OCI-LY3 (cell line): ENCODE measurements at regions not wholly inside any gene's neighbourhood (a gene's known extent, or its start where the extent isn't known, plus 50 kb on each side); places are given as distances from the start of the nearest gene placed in this dataset.

Experiments
- EZH2phosphoT487 ChIP-seq: fragments of 200-600 bp; shearing (Covaris generic); IDR thresholded peaks from 2 replicates; pipeline ENCODE4 v1.6.1; 2018; ENCODE audit warnings: antibody characterized with exemption, mixed run types, low read depth
- TF ChIP-seq, protein P1 (sequence below): fragments of 200-600, 300-600 bp; sonication (generic); IDR thresholded peaks from 2 replicates; pipeline ENCODE4 v1.5.1; 2014; ENCODE audit warnings: antibody characterized with exemption, low read length, low read depth

DNA sequence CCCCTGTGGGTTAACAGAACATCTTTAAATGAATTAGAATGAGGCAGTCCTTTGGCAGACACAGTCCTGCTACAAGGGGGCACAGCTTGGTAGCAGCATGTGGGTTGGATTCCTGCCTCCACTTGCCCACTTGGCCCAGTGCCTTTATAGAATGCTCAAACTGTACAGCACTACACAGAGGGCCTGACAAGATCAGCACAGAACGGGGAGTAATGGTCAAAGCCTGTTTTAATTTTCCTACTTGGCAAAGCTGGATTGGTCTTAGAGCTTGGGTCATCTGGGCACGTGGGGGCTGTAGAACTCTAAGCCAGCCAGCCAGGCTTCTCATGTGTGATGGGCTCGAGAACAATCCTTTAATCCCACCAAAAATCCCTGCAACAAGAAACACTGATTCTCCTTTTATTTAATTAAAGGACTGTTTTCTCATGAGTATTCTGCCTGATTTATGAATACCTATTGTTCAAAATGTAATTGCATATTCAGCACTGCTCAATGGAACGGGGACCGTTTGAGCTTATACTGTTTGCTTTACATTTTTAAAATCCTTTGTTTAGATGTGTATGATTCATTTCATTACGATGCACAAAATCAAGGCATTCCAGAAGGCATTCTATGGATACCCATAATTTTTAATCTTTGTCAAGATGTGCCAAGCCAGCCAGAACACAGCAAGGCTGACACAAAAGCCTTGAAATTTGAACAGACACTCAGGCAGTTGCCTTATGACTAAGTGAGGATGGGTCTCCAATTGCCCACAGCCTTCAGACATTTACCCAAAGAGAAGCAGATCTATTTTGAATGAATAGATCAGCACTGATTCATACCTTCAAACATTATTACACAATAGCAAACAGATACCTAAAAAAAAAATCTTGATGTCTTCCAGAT is 249.3 kb upstream of the TGFBR2 start:
- TF ChIP-seq, protein P1, sequence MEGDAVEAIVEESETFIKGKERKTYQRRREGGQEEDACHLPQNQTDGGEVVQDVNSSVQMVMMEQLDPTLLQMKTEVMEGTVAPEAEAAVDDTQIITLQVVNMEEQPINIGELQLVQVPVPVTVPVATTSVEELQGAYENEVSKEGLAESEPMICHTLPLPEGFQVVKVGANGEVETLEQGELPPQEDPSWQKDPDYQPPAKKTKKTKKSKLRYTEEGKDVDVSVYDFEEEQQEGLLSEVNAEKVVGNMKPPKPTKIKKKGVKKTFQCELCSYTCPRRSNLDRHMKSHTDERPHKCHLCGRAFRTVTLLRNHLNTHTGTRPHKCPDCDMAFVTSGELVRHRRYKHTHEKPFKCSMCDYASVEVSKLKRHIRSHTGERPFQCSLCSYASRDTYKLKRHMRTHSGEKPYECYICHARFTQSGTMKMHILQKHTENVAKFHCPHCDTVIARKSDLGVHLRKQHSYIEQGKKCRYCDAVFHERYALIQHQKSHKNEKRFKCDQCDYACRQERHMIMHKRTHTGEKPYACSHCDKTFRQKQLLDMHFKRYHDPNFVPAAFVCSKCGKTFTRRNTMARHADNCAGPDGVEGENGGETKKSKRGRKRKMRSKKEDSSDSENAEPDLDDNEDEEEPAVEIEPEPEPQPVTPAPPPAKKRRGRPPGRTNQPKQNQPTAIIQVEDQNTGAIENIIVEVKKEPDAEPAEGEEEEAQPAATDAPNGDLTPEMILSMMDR: no peak
- TF ChIP-seq EZH2phosphoT487: no peak
